Fibroblast of skin of right biceps (primary cell): ENCODE measurements at regions not wholly inside any gene's neighbourhood (a gene's known extent, or its start where the extent isn't known, plus 50 kb on each side); places are given as distances from the start of the nearest gene placed in this dataset.

Source experiments
- DNase-seq: peaks from one replicate; pipeline ENCODE4 v3.0.0-alpha.2; 2013

- DNase-seq = no peak
Observed at GRCh38 chr2:167491788-167492187, 603.5 kb downstream of the XIRP2 start.

DNA sequence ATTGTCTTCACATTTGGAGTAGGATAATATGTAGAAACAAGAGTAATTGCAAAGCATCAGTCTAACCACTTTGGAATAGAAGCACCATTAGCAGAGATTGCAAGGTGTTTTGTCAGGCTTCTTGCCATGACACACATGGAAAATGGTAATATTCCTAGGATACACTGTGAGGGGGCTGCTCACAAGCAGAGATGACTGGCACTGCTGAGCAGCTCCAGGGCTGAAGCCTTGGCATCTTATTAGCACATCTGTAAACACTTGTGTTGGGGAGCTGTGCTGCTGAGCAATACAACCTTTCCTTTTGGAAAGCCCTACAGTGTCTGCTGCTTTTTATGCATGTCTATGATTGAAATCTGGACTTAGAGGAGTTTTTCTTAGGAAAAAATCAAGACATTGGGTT is 602.2 kb downstream of the XIRP2 start:
- DNase-seq = no peak

- DNase-seq = no peak
Observed at GRCh38 chr2:167489325-167489724, 601.0 kb downstream of the XIRP2 start.

- no peak for DNase-seq
Observed at GRCh38 chr2:167487728-167488127, 599.4 kb downstream of the XIRP2 start.

DNA sequence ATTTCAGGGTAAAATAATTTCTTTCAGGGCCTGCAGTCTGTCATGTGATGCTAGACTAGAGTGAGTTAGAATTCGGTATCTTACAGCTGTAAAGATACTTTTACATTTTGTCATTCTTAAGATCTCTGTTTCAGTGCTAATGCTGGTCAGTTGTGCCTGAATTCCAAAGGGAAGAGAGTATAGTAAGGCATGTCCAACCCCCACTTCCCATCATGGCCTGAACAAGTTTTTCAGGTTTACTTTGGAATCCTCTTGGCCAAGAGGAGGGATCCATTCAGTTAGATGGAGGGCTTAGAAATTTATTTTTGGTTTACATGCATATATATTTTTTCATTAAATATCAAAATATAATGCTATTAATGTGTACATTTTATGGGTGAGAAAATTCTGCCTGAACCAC is 596.6 kb downstream of the XIRP2 start:
- no peak for DNase-seq

DNA sequence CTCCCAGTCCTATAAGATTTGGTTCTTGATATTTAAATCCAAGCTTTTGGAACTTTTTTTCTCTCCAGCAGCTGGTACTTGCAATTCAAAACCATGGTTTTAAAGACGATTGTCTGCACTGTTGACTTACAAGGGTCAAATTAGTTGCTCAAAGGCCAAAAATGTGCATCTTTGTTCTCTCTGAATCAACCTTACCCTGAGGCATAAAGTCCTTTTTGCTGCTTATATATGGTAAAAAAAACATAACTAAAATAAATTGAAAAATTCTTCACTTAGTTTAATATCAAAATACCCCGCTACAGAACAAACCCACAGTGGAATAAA is 592.7 kb downstream of the XIRP2 start:
- DNase-seq = no peak

DNA sequence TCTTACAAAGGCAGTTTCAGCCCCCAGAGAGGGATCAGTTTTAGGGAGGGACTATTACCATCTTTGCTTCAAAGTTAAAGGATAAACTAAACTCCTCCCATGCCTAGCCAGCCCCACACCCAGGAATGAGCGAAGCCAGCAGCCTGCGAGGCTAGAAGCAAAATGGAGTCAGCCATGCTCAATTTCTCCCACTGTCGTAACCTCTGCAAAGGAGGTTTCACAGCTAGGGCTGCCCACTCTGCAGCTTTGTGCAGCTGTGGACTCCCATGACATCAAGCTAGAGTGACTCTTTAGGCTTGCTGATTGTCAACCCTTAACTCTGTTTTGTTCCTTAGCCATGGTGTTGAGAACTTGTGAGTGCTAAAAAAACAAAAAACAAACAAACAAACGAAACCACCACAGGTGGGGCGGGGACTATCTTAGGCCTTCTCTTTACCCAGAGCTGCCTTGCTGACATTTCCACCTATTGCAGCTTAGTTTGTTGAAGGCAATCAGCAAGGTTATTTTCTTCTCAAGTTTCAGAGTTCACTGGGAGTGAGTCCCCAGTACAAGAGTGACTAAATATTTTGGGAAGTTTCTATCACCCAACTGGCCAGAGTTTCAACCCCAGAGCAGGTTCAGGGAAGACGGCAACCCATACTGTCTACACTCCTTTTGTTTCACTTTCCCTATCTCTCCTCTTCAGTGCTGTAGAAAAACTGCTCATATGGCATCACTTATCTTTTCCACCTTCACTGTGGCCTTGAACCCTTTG is 592.1 kb downstream of the XIRP2 start:
- DNase-seq = no peak

- DNase-seq = no peak
Observed at GRCh38 chr2:167478196-167478595, 589.9 kb downstream of the XIRP2 start.

DNA sequence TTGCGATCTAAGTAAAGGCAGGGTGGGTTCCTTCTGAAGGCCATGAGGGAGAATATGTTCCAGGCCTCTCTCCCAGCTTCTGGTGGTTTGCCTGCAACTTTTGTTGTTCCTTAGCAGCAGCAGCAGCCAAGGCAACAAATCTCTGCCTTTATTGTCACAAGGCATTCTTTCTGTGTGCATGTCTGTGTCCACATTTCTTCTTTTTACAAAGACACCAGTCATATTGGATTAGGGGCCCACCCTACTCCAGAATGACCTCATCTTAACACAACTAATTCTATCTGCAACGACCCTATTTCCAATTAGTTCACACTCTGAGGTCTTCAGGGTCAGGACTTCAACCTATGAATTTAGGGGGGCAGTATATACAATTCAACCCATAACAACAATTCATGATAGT is 587.5 kb downstream of the XIRP2 start:
- no peak for DNase-seq

DNA sequence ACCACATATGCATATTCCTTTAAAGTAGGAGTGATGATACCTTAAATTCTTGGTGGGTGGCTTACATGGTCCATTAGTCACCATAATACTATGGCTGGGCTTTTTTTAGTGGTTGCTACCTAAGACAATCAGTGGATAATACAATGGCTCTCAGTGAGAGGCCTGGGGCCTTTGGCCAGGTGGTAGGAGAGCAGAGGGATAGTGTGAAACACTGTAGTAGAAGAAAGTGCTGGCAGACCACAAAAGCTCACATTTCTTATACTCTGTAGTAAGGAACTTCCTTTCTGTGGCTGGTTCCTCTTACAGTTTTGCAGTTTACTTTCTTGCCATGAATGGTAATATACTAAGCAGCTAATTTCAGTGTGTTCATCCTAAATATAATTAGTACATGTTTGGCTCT is 583.5 kb downstream of the XIRP2 start:
- DNase-seq = no peak

GRCh38 chr2:167471332-167471731 is 583.1 kb downstream of the XIRP2 start:
- no peak for DNase-seq

DNA sequence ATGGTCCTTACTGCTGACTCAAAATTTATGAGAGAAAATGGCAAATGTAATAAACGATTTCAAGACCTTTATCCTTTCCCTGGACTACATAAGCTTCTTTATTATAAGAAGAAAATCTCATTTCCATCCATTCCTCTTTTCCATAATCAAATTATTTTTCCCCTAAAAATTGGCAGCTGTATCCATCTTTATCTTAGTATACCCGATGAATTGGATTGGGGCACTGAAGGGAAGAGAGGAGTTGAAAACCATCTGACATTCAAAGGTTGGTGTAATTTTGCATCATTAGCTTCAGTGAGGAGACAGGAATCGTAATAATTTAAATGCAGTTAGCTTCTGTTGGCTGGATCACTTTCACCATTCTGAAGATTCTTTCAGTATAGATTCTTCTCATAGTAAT is 574.1 kb downstream of the XIRP2 start:
- no peak for DNase-seq

- DNase-seq = no peak
Observed at GRCh38 chr2:167454036-167454435, 565.8 kb downstream of the XIRP2 start.

DNA sequence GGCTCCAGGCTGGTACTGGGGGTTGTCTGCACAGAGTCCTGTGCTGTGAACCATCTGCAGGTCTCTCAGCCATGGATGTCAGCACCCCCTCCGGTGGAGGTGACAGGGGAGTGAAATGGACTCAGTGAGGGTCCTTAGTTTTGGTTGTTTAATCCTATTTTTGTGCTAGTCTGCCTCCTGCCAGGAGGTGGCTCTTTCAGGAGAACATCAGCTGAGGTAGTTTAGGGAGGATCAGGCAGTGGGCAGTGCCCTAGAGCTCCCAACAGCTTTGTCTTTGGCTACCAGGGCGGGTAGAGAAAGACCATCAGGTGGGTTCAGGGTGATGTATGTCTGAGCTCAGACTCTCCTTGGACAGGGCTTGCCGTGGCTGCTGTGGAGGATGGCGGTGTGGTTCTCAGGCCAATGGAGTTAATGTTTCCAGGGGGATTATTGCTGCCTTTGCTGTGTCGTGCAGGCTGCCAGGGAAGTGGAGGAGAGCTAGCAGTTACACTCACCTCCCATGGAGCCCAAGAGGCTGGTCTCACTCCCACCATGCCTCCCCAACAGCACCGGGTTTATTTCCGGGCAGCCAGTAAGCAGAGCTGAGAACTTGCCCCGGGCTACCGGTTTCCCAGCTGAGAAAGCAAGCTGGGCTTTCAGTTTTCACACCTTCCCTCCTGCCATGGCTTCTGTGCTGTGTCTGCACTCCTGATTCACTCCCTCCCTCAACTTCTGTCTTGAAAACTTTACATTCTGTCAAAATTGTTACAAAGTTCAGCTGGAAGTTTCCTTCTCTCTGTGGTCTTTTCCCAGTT is 563.4 kb downstream of the XIRP2 start:
- DNase-seq = no peak

DNA sequence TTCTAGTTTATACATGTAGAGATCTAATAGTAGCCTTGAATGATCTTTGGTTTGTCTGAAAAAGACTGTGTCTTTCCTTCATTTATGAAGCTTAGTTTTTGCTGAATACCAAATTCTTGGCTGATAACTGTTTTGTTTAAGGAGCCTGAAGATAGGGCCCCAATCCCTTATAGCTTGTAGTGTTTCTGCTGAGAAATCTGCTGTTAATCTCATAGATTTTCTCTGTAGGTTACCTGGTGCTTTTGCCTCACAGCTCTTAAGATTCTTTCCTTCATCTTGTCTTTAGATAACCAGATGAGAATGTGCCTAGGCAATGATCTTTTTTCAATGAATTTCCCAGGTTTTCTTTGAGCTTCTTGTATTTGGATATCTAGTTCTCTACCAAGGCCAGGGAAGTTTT is 562.1 kb downstream of the XIRP2 start:
- DNase-seq = no peak

DNA sequence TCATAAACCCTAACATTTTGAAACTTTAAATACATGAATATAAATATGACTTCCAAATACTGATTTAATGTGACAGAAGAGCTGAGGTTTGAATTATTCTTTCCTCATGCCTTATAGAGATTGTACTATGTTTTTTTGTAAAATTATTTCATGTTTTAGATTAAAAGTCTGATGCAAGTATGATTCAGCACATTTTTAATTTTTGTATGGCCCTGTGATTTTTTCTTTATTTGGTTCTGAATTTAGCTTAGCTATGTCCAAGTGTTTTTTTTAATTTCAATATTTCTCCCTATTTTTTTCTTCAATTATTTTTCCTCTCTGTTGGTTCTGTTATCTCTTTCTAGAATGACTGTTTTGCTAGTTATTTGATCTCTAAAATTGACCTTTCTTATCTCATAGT is 552.1 kb downstream of the XIRP2 start:
- DNase-seq = no peak

- peak; percentile 66 for DNase-seq
Observed at GRCh38 chr2:167438206-167438605, 549.9 kb downstream of the XIRP2 start.

DNA sequence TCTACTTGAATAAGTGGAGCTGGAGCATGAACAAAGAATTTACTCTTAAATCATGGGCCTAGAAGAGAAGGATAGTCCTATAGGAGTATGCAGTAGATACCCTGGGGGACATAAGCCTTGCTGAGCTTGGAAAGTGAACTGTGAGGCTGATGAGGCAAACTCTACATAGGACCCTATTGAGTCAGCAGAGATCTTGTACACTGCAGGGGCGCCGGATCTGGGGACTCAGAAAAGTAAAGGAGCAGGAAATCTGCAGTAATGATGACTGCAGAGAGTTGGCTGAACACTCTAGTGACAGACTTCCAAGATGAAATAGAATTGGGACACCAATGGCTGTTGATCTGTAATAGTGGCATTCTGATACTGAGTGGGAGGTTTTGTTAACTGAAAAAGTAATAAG is 543.7 kb downstream of the XIRP2 start:
- DNase-seq = no peak

DNA sequence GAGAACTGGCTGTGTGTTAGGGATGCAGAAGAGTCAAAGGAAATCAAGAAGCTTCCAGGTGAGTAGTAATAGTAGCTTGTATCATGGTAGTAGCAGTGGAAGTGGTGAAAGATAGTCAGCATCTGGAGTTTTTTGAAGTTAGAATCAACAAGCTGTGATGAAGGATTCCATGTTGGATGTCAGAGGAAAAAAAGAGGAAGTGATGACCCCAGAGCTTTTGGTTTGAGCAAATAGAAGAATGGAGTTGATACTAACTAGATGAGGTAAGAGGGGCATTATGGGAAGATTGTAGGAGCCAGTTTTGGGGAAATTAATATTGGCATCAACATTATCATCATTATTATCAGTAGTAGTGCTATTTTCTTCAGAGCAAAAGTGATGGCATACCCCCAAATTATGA is 542.2 kb downstream of the XIRP2 start:
- no peak for DNase-seq

GRCh38 chr2:167424803-167425755 is 536.8 kb downstream of the XIRP2 start:
- no peak for DNase-seq

- DNase-seq = no peak
Observed at GRCh38 chr2:167424221-167424620, 535.9 kb downstream of the XIRP2 start.

GRCh38 chr2:167423731-167424130 is 535.5 kb downstream of the XIRP2 start:
- DNase-seq = no peak

- DNase-seq = no peak
Observed at GRCh38 chr2:167420211-167420610, 531.9 kb downstream of the XIRP2 start.

DNA sequence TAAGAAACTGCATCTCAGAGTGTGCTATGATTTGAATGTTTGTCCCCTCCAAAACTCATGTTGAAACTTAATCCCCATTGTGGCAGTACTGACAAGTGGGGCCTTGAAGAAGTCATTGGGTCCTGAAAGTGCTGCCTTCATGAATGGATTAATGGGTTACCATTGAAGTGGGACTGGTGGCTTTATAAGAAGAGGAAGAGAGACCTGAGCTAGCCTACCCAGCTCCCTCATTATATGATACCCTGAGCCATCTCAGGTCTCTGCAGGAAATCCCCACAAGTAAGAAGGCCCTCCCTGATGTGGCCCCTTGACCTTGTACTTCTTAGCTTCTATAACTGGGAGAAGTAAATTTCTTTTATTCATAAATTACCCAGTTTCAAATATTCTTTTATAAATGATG is 526.8 kb downstream of the XIRP2 start:
- DNase-seq = no peak
